Esophagus squamous epithelium (tissue), 4 donors: ENCODE measurements at regions not wholly inside any gene's neighbourhood (a gene's known extent, or its start where the extent isn't known, plus 50 kb on each side); places are given as distances from the start of the nearest gene placed in this dataset.

Source experiments
- POLR2A ChIP-seq, 4 donors: fragments of 450-650 bp; IDR thresholded peaks; one replicate each; pipeline ENCODE4 v1.6.1; 2017; ENCODE audit warnings: antibody characterized with exemption in 4 of 4, mild to moderate bottlenecking in 4 of 4, moderate library complexity in 3 of 4
- TF ChIP-seq, protein P1 (sequence below), 6 experiments: fragments of 450-650 bp in 4 of 6; fragments of 200-600 bp in 2 of 6; sonication (generic) in 2 of 6; IDR thresholded peaks; one replicate each; pipeline ENCODE4 v1.5.1; 2016 to 2019; ENCODE audit warnings: antibody characterized with exemption in 6 of 6, mild to moderate bottlenecking in 4 of 6, moderate library complexity in 4 of 6

DNA sequence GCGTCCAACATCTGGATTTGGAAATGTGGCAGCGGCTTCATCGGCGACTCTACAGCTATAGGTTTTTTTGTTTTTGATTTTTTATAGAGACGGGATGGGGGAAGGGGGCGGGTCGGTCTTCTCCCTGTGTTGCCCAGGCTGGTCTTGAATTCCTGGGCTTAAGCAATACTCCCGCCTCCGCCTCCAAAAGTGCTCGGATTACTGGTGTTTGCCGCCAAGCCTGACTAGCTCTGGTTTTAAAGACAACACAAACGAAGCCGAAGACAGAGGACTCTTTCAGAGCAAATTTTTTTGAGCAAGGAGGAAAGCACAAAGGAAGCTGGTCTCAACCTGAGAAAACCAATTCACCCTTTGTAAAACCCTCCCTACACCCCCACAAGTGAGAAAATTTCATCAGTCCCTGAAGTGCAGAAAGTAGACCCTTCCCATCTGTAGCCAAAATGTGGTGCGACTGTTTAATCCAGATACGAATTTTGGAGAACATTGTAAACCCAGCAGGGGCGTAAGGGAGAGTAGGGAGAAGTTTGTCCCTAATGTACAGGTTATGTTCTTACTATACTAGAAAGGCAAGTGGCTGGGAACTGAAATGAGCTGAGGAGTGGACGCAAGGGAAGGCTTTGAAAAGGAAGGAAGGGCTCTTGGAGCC is 185.9 kb downstream of the TRIM27 start:
- TF ChIP-seq POLR2A (IDR thresholded peaks at IDR 0.05): no peak
- TF ChIP-seq, protein P1, sequence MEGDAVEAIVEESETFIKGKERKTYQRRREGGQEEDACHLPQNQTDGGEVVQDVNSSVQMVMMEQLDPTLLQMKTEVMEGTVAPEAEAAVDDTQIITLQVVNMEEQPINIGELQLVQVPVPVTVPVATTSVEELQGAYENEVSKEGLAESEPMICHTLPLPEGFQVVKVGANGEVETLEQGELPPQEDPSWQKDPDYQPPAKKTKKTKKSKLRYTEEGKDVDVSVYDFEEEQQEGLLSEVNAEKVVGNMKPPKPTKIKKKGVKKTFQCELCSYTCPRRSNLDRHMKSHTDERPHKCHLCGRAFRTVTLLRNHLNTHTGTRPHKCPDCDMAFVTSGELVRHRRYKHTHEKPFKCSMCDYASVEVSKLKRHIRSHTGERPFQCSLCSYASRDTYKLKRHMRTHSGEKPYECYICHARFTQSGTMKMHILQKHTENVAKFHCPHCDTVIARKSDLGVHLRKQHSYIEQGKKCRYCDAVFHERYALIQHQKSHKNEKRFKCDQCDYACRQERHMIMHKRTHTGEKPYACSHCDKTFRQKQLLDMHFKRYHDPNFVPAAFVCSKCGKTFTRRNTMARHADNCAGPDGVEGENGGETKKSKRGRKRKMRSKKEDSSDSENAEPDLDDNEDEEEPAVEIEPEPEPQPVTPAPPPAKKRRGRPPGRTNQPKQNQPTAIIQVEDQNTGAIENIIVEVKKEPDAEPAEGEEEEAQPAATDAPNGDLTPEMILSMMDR (IDR thresholded peaks at IDR 0.05): no peak
